Activated naive CD8-positive, alpha-beta T cell treated with anti-CD3 and anti-CD28 coated beads for 36 hours (primary cell): ENCODE measurements at regions not wholly inside any gene's neighbourhood (a gene's known extent, or its start where the extent isn't known, plus 50 kb on each side); places are given as distances from the start of the nearest gene placed in this dataset.

Experiments used
- DNase-seq: peaks from one replicate; pipeline ENCODE4 v3.0.0; 2021
- H3K27ac Mint-ChIP-seq: one replicate; pipeline ENCODE4 v1.8.0; 2022; ENCODE audit warnings: mild to moderate bottlenecking, moderate library complexity, mixed read lengths
- H3K27me3 Mint-ChIP-seq: one replicate; pipeline ENCODE4 v1.8.0; 2022; ENCODE audit warnings: mild to moderate bottlenecking, mixed read lengths
- H3K36me3 Mint-ChIP-seq: one replicate; pipeline ENCODE4 v1.8.0; 2021; ENCODE audit warnings: mild to moderate bottlenecking, mixed read lengths
- H3K4me1 Mint-ChIP-seq: one replicate; pipeline ENCODE4 v1.8.0; 2021; ENCODE audit warnings: mixed read lengths
- H3K4me3 Mint-ChIP-seq: one replicate; pipeline ENCODE4 v1.8.0; 2022; ENCODE audit warnings: mild to moderate bottlenecking, moderate library complexity, mixed read lengths
- H3K9me3 Mint-ChIP-seq: one replicate; pipeline ENCODE4 v1.8.0; 2022; ENCODE audit warnings: mixed read lengths

DNA sequence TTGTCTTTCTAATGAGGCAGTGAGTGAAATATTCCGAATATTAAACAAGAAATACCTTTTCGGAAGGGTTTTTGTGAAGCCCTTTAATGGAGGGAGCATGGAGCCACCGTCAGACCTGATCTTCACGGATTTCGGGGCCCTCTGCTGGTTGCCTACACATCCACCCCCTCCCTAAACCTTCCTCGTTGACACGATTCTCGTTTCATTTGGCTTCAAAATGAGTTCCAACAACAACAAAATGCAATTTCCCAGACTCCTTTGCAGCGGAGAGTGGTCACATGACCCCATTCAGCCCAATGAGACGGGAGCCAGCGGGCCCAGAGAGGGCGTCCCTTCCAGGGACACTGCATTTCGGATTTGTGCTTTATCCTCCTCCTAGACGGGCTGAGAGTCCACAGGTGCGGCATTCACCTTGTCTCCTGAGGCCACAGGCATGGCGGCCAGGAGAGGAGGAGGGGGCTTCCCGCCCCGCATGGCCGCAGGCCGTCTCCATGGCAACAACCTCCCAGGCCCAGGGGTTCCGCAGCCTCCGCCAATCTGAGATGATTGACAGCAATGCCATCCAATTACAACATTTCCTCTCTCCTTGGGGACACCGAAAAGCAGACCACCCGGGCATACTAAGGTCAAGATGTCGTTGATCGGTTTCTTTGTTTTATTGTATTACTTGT lies 259.8 kb downstream of the C16orf95 start:
- H3K27ac Mint-ChIP-seq: no peak overlapping the region
- H3K4me3 Mint-ChIP-seq: no peak overlapping the region
- peaks cover 3% of the 10 kb centered on the region for H3K9me3 Mint-ChIP-seq
- H3K36me3 Mint-ChIP-seq: no peaks in the 10 kb centered on the region
- no peaks in the 10 kb centered on the region for H3K4me1 Mint-ChIP-seq
- DNase-seq: no peak
- H3K27me3 Mint-ChIP-seq: peaks cover 30% of the 10 kb centered on the region

DNA sequence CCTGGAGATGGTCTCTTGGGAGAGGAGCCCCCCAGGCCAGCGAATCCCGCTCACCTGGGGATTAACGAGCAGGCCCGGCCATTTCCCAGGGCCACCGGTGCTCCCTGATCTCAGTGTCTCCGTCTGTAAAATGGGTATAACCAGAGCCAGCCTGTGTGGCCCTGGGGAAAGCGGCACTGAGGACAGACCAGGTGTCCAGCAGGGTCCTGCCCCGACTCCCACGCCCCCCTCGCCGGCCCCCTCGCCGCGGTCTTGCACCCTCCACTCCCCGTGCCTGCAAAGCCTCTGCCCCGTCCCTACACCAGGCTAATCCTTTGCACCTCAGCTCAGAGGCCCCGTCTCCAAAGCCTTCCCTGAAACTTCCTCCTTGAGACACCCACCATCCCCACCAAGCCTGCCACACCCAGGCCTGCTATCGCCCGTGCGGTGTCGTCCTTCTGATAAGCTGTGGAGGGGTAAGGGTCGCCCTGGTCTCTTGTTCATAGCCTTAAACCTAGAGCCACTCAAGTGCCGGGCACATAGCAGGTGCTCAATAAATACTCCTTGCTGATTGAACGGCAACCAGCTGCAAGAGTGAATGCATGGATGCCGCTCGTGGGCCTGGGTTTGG lies 259.1 kb downstream of the C16orf95 start:
- Mint-ChIP-seq H3K36me3 (no peaks in the 10 kb centered on the region), H3K27ac (no peak overlapping the region), H3K9me3 (peaks cover 3% of the 10 kb centered on the region), H3K4me1 (no peaks in the 10 kb centered on the region), H3K27me3 (peaks cover 34% of the 10 kb centered on the region), H3K4me3 (no peak overlapping the region)
- no peak for DNase-seq

DNA sequence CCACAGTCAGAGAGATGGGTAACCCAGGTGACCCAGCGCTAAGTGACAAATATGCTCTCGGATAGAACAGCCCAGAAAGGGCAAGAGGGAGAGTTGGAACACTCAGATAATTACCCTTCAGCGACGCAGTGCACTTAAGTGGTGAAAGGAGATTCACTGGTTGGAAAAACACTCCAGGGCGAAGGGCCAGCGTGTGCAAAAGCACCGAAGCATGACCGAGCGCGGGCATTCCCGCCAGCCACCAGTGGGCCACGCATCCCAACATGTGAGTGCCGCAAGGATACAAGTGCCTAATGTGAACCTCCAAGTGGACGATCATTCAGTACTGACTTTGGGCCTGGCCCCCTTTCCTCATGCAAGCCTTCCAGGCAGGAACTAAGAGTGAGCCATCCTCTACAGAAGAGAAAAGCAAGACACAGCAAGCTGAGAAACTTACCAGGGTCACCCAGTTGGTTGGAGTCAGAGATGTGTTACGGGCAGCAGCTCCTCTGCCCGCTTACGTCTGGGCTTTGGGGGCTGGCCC lies 258.4 kb downstream of the C16orf95 start:
- Mint-ChIP-seq H3K36me3 (no peaks in the 10 kb centered on the region), H3K4me3 (no peak overlapping the region), H3K27ac (no peak overlapping the region), H3K27me3 (peaks cover 38% of the 10 kb centered on the region), H3K4me1 (no peaks in the 10 kb centered on the region), H3K9me3 (peaks cover 3% of the 10 kb centered on the region)
- DNase-seq: no peak

DNA sequence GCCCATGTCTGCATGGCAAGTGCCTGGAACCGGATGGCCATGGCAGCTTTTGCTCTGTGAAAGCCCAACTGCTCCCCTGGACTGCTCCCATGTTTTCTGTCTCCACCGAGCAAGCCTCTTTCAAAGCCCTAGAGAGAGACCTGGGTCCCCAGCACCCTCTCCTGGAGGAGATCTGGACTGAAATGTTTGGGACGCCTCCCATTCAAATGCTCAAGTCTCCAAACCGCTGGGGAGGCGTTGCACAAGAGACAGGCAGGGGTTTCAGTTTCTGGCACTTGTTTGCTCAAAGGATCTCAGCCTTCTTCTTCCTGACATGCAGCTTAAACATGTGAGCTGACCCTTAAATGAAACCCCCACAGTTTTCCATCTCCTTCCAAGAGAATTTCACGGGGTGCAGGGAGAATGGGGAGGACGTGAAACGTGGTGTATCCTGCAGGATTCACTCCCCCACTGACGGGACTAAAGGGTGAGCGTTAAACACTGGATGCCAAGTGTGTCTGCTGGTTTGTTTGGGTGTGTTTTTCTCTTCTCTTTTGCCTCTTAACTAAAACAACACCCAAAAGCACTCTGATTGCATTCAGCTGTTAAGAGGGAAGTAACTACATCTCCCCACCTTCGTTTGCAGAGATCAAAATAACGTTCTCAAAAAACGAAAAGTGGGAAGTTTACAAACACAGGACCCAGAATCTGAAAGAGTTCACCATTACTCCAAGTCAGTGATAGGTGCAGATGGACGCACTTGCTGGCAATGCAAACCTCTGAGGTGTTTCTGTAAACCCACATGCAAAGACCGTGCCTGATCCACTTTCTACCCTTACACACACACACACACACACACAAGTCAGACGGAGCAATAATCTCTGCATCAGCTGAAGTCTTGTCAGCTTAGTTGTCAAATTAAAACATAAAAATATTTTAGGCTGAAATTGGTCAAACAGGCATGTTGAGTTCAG lies 256.9 kb downstream of the C16orf95 start:
- Mint-ChIP-seq H3K27ac (no peak overlapping the region), H3K36me3 (no peaks in the 10 kb centered on the region), H3K27me3 (peaks cover 44% of the 10 kb centered on the region), H3K4me3 (no peak overlapping the region), H3K9me3 (no peaks in the 10 kb centered on the region), H3K4me1 (no peaks in the 10 kb centered on the region)
- DNase-seq: no peak

DNA sequence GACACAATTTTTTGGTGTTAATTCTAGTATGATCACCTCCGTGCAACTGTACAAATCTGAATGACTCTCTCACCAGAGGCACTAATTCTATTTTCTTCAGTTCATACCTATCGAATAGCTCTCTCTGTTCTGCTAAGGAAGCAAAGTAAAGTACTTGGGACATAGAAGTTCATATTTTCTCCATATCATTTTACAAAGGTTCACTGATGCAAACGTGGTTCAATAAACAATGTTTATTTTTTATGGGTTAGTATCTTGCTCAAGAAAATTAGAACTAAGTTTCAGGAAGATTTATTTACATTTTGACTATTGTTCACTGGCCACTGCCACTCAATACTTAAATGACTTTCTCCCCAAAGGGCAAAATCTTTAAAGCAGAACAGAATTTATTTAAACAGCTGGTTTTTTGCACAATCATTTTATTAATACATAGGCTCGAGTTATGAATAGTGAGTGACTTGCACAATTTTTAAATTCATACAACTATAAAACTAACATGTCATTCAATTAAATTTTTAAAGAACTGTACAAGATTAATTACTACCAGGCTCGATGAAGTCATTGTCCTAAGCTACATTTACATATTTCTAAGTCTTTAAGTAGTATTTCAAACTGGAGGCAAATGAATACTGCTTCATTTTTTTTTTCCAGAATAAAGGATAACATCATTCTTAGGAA lies 255.8 kb downstream of the C16orf95 start:
- Mint-ChIP-seq H3K4me3 (no peak overlapping the region), H3K27ac (no peak overlapping the region), H3K4me1 (no peaks in the 10 kb centered on the region), H3K36me3 (no peaks in the 10 kb centered on the region), H3K27me3 (peaks cover 54% of the 10 kb centered on the region), H3K9me3 (no peaks in the 10 kb centered on the region)
- no peak for DNase-seq

DNA sequence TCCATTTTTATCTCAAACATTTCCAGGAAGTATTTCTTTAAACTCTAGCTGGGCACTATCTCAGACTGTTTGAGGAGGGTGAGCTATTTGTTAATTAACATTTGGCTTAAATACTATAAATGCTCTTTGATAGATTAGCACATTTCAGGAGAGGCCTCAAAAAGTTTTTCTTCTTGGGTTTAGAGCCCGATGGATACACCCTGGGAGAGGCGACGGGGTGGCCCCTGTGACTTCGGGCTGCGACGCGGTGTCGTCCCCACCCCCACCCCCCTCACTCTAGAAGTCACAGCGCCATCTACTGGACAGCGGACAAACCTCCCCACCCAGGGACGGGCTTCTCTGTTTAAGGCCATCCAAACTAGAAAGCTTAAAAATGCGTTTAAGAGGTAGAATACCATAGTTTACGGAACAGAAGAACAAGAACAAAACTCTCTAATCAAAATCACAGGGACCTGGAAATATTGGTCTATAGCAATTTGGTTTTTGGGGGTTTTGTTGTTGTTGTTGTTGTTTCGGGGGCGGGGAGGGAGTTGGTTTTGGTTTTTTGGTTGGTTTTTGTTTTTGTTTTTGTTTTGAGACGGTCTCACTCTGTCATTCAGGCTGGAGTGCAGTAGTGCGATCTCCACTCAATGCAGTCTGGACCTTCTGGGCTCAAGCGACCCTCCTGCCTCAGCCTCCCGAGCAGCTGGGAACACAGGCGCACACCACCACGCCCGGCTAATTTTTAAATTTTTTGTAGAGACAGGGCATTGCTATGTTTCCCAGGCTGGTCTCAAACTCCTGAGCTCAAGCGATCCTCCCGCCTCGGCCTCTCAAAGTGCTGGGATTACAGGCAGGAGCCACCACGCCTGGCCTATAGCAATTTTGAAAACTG lies 254.4 kb downstream of the C16orf95 start:
- Mint-ChIP-seq H3K9me3 (no peaks in the 10 kb centered on the region), H3K4me1 (no peaks in the 10 kb centered on the region), H3K27ac (no peak overlapping the region), H3K4me3 (no peak overlapping the region), H3K27me3 (peaks cover 60% of the 10 kb centered on the region), H3K36me3 (no peaks in the 10 kb centered on the region)
- peak; percentile 43 for DNase-seq

DNA sequence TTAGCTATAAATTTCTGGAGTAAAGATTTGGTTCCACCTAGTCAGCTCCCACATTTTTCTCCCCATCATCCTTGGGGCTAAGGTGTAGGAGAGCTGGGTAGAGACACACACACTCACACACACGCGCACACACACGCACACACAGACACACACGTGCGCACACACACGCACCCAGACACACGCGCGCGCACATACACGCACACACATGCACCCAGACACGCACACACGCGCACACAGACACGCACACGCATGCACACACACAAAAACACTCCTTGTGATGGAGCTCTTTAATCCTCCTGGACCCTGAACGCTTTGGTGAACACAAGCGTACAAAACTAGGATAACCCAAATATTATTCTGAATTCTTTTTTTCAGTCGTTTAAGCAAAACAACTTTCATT lies 253.6 kb downstream of the C16orf95 start:
- DNase-seq: no peak
- no peak overlapping the region for H3K27ac Mint-ChIP-seq
- no peak overlapping the region for H3K4me3 Mint-ChIP-seq
- no peaks in the 10 kb centered on the region for H3K4me1 Mint-ChIP-seq
- H3K9me3 Mint-ChIP-seq: no peaks in the 10 kb centered on the region
- no peaks in the 10 kb centered on the region for H3K36me3 Mint-ChIP-seq
- H3K27me3 Mint-ChIP-seq: peaks cover 60% of the 10 kb centered on the region

DNA sequence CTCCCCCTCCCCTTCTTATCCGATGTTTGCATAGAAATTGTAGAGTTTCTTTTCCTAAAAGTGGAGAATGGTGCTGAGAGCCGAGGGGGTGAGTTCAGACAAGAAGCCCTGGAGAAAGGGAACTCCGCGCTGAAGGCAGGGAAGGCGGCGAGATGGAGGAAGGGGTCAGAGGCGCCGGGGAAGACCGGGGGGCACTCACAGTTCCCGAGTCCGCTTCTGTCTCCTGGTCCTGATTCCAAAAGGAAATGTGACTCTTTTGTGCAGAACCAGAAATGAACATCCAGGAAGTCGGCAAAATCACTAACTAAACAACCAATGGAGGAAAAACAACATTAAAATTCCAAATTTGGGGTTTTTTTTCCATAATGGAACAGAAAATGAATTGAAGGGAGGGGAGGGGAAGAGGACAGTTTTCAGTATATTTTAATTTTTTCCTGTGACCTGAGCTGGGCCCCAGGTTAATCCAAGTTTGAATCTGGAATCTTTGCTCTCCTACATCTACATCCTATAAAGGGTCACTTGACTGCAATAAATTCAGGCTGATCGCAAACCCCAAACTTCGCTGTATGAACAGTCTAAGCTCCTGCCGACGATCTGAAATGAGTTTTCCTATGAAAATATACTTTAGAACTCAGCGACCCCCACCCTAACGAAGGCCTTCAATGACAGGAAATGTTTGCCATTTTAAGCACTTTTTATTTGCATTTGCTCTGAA lies 252.3 kb downstream of the C16orf95 start:
- Mint-ChIP-seq H3K4me1 (no peaks in the 10 kb centered on the region), H3K9me3 (no peaks in the 10 kb centered on the region), H3K27ac (no peak overlapping the region), H3K4me3 (no peak overlapping the region), H3K27me3 (peaks cover 65% of the 10 kb centered on the region), H3K36me3 (no peaks in the 10 kb centered on the region)
- no peak for DNase-seq

DNA sequence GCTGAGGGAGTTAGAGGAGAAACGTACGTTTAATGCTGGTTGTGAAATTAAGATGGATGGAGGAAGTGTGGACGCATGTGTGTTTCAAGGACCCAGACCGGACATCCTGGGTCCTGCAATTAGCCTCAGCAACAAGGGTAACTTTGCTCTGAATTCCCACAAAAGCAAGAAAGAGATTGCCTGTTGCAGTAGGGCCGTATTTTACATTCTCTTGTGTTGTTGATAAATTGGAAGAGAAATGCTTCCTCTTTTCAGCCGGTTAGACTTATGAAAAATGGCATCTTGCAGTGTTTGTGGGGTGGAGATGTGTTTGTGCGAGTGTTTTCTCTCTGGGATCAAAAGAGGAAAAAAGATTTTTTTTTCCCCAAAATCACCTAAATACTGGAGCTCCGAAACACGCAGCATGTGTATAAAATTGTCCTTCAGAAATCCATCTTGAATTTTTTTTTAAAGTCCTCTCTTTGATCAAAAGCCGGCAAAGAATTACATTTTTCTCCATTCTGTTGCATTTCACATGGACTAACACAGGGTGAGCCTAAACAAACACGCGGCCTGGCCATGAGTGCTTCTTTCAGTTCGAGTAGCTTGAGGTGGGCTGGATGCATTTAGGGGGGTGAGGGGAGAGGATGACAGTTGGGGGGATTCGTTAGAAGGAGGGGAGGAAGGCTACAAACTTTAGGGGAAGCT lies 251.6 kb downstream of the C16orf95 start:
- no peaks in the 10 kb centered on the region for H3K4me1 Mint-ChIP-seq
- no peak for DNase-seq
- H3K27me3 Mint-ChIP-seq: peaks cover 67% of the 10 kb centered on the region
- H3K36me3 Mint-ChIP-seq: no peaks in the 10 kb centered on the region
- no peak overlapping the region for H3K27ac Mint-ChIP-seq
- no peak overlapping the region for H3K4me3 Mint-ChIP-seq
- H3K9me3 Mint-ChIP-seq: no peaks in the 10 kb centered on the region

DNA sequence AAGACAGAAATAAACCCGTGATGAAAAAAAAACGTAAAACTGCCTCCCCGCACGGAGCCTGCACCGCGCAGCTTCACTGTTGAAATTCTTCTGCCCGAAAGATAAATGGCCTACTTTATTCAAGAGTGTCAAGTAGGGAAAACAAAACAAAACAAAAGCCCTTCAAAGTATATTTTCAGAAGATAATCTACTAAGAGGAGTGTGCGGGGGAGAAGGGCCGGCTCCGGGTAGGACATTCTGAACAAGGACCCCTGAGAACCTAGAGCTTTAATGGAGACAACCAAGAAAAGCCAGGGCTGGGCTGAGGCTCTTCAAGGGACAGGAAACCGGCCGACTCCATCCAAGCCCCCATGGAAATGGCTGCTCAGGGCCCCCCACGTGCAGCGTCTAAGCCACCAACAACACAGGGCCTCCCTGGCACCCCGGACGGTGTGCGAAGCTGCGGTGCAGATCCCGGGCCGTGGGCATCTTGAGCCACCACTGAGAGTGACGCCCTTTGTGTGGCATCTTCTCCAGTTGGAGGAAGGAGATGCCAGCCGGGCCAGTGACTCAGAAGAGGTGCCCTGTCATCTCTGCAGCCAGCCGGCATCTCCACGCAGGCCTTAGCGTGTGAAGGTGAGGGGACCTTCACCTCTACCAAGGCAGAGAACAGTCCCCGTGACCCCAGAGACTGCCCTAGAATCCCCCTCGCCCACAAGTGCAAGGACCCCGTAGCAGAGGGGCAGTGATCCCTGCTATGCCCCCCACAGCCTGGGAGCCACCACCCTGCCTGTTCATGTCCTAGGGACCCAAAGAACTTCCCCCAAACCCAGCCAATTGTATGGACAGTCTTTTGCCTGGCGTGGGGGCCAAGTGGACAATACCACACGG lies 250.8 kb downstream of the C16orf95 start:
- H3K27me3 Mint-ChIP-seq: peaks cover 60% of the 10 kb centered on the region
- DNase-seq: no peak
- H3K4me1 Mint-ChIP-seq: no peaks in the 10 kb centered on the region
- no peaks in the 10 kb centered on the region for H3K36me3 Mint-ChIP-seq
- no peaks in the 10 kb centered on the region for H3K9me3 Mint-ChIP-seq
- H3K4me3 Mint-ChIP-seq: no peak overlapping the region
- no peak overlapping the region for H3K27ac Mint-ChIP-seq

DNA sequence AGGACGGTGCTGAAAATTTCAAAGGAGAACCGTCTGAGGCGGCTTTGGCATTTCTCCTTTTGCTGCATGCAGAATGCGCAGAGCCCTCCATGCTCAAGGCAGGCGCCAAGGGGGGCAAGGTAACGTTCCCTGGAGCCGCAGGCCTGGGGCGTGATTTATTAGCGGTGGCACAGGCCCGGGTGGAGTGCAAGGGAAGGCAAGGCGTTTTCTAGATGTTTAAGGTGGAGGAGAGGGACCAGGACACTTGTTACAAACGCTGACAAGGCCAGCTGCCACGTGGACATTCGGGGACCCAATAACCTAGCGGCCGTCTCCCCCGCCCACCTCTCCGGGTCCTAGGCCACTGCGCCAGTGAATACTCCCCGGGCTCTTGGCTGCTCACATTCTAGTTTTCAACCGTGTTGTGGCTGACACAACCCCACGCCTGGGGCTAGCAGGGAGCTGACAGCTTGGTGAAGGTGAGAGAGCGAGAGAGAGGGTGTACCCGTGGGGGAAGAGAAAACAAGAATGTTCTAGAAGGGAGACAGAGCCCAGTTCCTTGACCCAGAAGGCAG lies 250.1 kb downstream of the C16orf95 start:
- Mint-ChIP-seq H3K27me3 (peaks cover 56% of the 10 kb centered on the region), H3K36me3 (no peaks in the 10 kb centered on the region), H3K9me3 (no peaks in the 10 kb centered on the region), H3K4me3 (no peak overlapping the region), H3K4me1 (no peaks in the 10 kb centered on the region), H3K27ac (no peak overlapping the region)
- no peak for DNase-seq
